ENCODE measurements at regions not wholly inside any gene's neighbourhood (a gene's known extent, or its start where the extent isn't known, plus 50 kb on each side); places are given as distances from the start of the nearest gene placed in this dataset.

GRCh38 chr3:74304424-74304823 is 310.0 kb downstream of the CNTN3 start:
- no peak for TF ChIP-seq MAX (IDR thresholded peaks at IDR 0.05; ENCODE audit: low read depth, low read length)
- TF ChIP-seq MYC (IDR thresholded peaks at IDR 0.05; ENCODE audit: low read depth, low read length): no peak
- no peak for TF ChIP-seq POLR2A (IDR thresholded peaks at IDR 0.05; ENCODE audit: extremely low read depth, insufficient read length)
- TF ChIP-seq CTCF (IDR thresholded peaks at IDR 0.05; ENCODE audit: low read depth, low read length): no peak
- H3K4me3 ChIP-seq (ENCODE audit: low read depth, low read length): no peak overlapping the region
- no peak for DNase-seq (ENCODE audit: low read depth)

- H3K4me3 ChIP-seq (ENCODE audit: low read depth, low read length): no peak overlapping the region
- TF ChIP-seq MYC (IDR thresholded peaks at IDR 0.05; ENCODE audit: low read depth, low read length) (no peak), MAX (IDR thresholded peaks at IDR 0.05; ENCODE audit: low read depth, low read length) (no peak), POLR2A (IDR thresholded peaks at IDR 0.05; ENCODE audit: extremely low read depth, insufficient read length) (no peak), CTCF (IDR thresholded peaks at IDR 0.05; ENCODE audit: low read depth, low read length) (no peak)
- DNase-seq (ENCODE audit: low read depth): no peak
Observed at GRCh38 chr3:74303711-74304110, 310.7 kb downstream of the CNTN3 start.

GRCh38 chr3:74302969-74303368 is 311.5 kb downstream of the CNTN3 start:
- no peak for DNase-seq (ENCODE audit: low read depth)
- TF ChIP-seq MYC (IDR thresholded peaks at IDR 0.05; ENCODE audit: low read depth, low read length) (no peak), CTCF (IDR thresholded peaks at IDR 0.05; ENCODE audit: low read depth, low read length) (no peak), POLR2A (IDR thresholded peaks at IDR 0.05; ENCODE audit: extremely low read depth, insufficient read length) (no peak), MAX (IDR thresholded peaks at IDR 0.05; ENCODE audit: low read depth, low read length) (no peak)

GRCh38 chr3:74302281-74302680 is 312.2 kb downstream of the CNTN3 start:
- DNase-seq (ENCODE audit: low read depth): no peak
- TF ChIP-seq MYC (IDR thresholded peaks at IDR 0.05; ENCODE audit: low read depth, low read length): no peak
- TF ChIP-seq POLR2A (IDR thresholded peaks at IDR 0.05; ENCODE audit: extremely low read depth, insufficient read length): no peak
- no peak for TF ChIP-seq CTCF (IDR thresholded peaks at IDR 0.05; ENCODE audit: low read depth, low read length)
- no peak for TF ChIP-seq MAX (IDR thresholded peaks at IDR 0.05; ENCODE audit: low read depth, low read length)
- no peak overlapping the region for H3K4me3 ChIP-seq (ENCODE audit: low read depth, low read length)

More at GRCh38 chr3:74302969-74303368, 311.5 kb downstream of the CNTN3 start:
- H3K4me3 ChIP-seq (ENCODE audit: low read depth, low read length): no peak overlapping the region

GRCh38 chr3:74301056-74301455 is 313.4 kb downstream of the CNTN3 start:
- TF ChIP-seq MAX (IDR thresholded peaks at IDR 0.05; ENCODE audit: low read depth, low read length) (no peak), MYC (IDR thresholded peaks at IDR 0.05; ENCODE audit: low read depth, low read length) (no peak), POLR2A (IDR thresholded peaks at IDR 0.05; ENCODE audit: extremely low read depth, insufficient read length) (no peak), CTCF (IDR thresholded peaks at IDR 0.05; ENCODE audit: low read depth, low read length) (no peak)

GRCh38 chr3:74295479-74295878 is 319.0 kb downstream of the CNTN3 start:
- TF ChIP-seq MAX (IDR thresholded peaks at IDR 0.05; ENCODE audit: low read depth, low read length) (no peak), MYC (IDR thresholded peaks at IDR 0.05; ENCODE audit: low read depth, low read length) (no peak), POLR2A (IDR thresholded peaks at IDR 0.05; ENCODE audit: extremely low read depth, insufficient read length) (no peak), CTCF (IDR thresholded peaks at IDR 0.05; ENCODE audit: low read depth, low read length) (no peak)
- no peak for DNase-seq (ENCODE audit: low read depth)
- no peak overlapping the region for H3K4me3 ChIP-seq (ENCODE audit: low read depth, low read length)

More at GRCh38 chr3:74301056-74301455, 313.4 kb downstream of the CNTN3 start:
- H3K4me3 ChIP-seq (ENCODE audit: low read depth, low read length): no peak overlapping the region
- no peak for DNase-seq (ENCODE audit: low read depth)
